ENCODE measurements at regions not wholly inside any gene's neighbourhood (a gene's known extent, or its start where the extent isn't known, plus 50 kb on each side); places are given as distances from the start of the nearest gene placed in this dataset.

GRCh38 chr1:22388671-22389450 is 62.8 kb upstream of the ZBTB40 start:
- no peak overlapping the region for H3K27ac ChIP-seq (ENCODE audit: low read depth in 2 of 2, low read length in 2 of 2)
- no peaks in the 10 kb centered on the region for H3K36me3 ChIP-seq (ENCODE audit: control insufficient read depth in 2 of 2, insufficient read depth in 2 of 2, low read length in 2 of 2)
- no peak overlapping the region for H3K4me3 ChIP-seq (ENCODE audit: low read length in 2 of 2)
- H3K4me1 ChIP-seq (ENCODE audit: control insufficient read depth in 2 of 2, insufficient read depth in 2 of 2, low read length in 2 of 2): peaks cover 0 to 3% of the 10 kb centered on the region in 2 donors
- H3K9ac ChIP-seq (ENCODE audit: low read depth in 1 of 2, low read length in 2 of 2): no peak overlapping the region
- H3K9me3 ChIP-seq (ENCODE audit: control insufficient read depth in 2 of 2, low read length in 2 of 2): no peaks in the 10 kb centered on the region
- H3K27me3 ChIP-seq (ENCODE audit: control insufficient read depth in 2 of 2, insufficient read depth in 2 of 2, low read length in 2 of 2): peaks cover 9 to 10% of the 10 kb centered on the region in 2 donors

DNA sequence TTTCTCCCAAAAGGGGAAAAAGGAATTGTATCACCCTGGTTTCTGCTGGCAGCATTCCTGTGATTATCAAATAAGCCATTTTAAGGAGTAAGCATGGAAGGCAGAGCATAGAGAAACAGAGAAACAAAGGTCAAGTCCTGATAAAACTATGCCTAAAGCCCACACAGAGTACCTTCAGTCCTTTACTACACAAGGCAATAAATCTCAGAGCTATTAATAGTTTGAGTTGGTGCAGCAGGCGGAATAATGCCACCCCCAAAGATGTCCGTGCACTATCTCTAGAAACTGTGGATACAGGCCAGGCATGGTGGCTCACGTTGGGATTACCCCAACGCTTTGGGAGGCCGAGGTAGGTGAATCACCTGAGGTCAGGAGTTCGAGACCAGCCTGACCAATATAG is 58.1 kb upstream of the ZBTB40 start:
- Histone ChIP-seq H3K4me3 (ENCODE audit: low read length in 2 of 2) (no peak overlapping the region), H3K27me3 (ENCODE audit: control insufficient read depth in 2 of 2, insufficient read depth in 2 of 2, low read length in 2 of 2) (peaks cover 0 to 7% of the 10 kb centered on the region in 2 donors), H3K36me3 (ENCODE audit: control insufficient read depth in 2 of 2, insufficient read depth in 2 of 2, low read length in 2 of 2) (no peaks in the 10 kb centered on the region), H3K9ac (ENCODE audit: low read depth in 1 of 2, low read length in 2 of 2) (no peak overlapping the region), H3K9me3 (ENCODE audit: control insufficient read depth in 2 of 2, low read length in 2 of 2) (no peaks in the 10 kb centered on the region), H3K4me1 (ENCODE audit: control insufficient read depth in 2 of 2, insufficient read depth in 2 of 2, low read length in 2 of 2) (no peaks in the 10 kb centered on the region), H3K27ac (ENCODE audit: low read depth in 2 of 2, low read length in 2 of 2) (no peak overlapping the region)

- H3K4me3 ChIP-seq (ENCODE audit: low read length in 2 of 2): no peak overlapping the region
- no peak overlapping the region for H3K27ac ChIP-seq (ENCODE audit: low read depth in 2 of 2, low read length in 2 of 2)
- H3K9ac ChIP-seq (ENCODE audit: low read depth in 1 of 2, low read length in 2 of 2): no peak overlapping the region
- H3K4me1 ChIP-seq (ENCODE audit: control insufficient read depth in 2 of 2, insufficient read depth in 2 of 2, low read length in 2 of 2): no peaks in the 10 kb centered on the region
- peaks cover 15 to 26% of the 10 kb centered on the region in 2 donors for H3K27me3 ChIP-seq (ENCODE audit: control insufficient read depth in 2 of 2, insufficient read depth in 2 of 2, low read length in 2 of 2)
- H3K36me3 ChIP-seq (ENCODE audit: control insufficient read depth in 2 of 2, insufficient read depth in 2 of 2, low read length in 2 of 2): no peaks in the 10 kb centered on the region
- no peaks in the 10 kb centered on the region for H3K9me3 ChIP-seq (ENCODE audit: control insufficient read depth in 2 of 2, low read length in 2 of 2)
Observed at GRCh38 chr1:22398656-22399420, 52.8 kb upstream of the ZBTB40 start.

- no peak overlapping the region for H3K9ac ChIP-seq (ENCODE audit: low read depth in 1 of 2, low read length in 2 of 2)
- H3K4me3 ChIP-seq (ENCODE audit: low read length in 2 of 2): no peak overlapping the region
- H3K27me3 ChIP-seq (ENCODE audit: control insufficient read depth in 2 of 2, insufficient read depth in 2 of 2, low read length in 2 of 2): peaks cover 15 to 26% of the 10 kb centered on the region in 2 donors
- H3K9me3 ChIP-seq (ENCODE audit: control insufficient read depth in 2 of 2, low read length in 2 of 2): no peaks in the 10 kb centered on the region
- H3K27ac ChIP-seq (ENCODE audit: low read depth in 2 of 2, low read length in 2 of 2): no peak overlapping the region
- no peaks in the 10 kb centered on the region for H3K36me3 ChIP-seq (ENCODE audit: control insufficient read depth in 2 of 2, insufficient read depth in 2 of 2, low read length in 2 of 2)
- no peaks in the 10 kb centered on the region for H3K4me1 ChIP-seq (ENCODE audit: control insufficient read depth in 2 of 2, insufficient read depth in 2 of 2, low read length in 2 of 2)
Observed at GRCh38 chr1:22399421-22400091, 52.1 kb upstream of the ZBTB40 start.
